ENCODE measurements at regions not wholly inside any gene's neighbourhood (a gene's known extent, or its start where the extent isn't known, plus 50 kb on each side); places are given as distances from the start of the nearest gene placed in this dataset.
"Not testable (repeated sequence)": the region's sequence is repeated elsewhere in the genome, so short reads cannot be mapped to it uniquely, and the experiment has no call there.

- no CpG with 5 or more reads among the region's 2 CpGs for WGBS (ENCODE audit: insufficient coverage)
- Histone ChIP-seq H3K4me1 (ENCODE audit: control insufficient read depth, insufficient read depth, low read length) (no peaks in the 10 kb centered on the region), H3K36me3 (ENCODE audit: control insufficient read depth, insufficient read depth, low read length) (no peaks in the 10 kb centered on the region), H3K27ac (ENCODE audit: low read length) (no peak overlapping the region), H3K9me3 (replicated peaks; ENCODE audit: control insufficient read depth, low read depth, low read length) (peaks cover 11% of the 10 kb centered on the region), H3K4me3 (ENCODE audit: low read length) (no peak overlapping the region), H3K27me3 (ENCODE audit: control insufficient read depth, insufficient read depth, low read length) (no peaks in the 10 kb centered on the region)
- DNase-seq, result no peak
These were observed 142.3 kb upstream of the SLC38A2 start for GRCh38 chr12:46514886-46515285.

GRCh38 chr12:46510257-46510656, 137.7 kb upstream of the SLC38A2 start:
- H3K4me3 ChIP-seq (ENCODE audit: low read length); H3K27me3 ChIP-seq (ENCODE audit: control insufficient read depth, insufficient read depth, low read length); H3K36me3 ChIP-seq (ENCODE audit: control insufficient read depth, insufficient read depth, low read length); H3K27ac ChIP-seq (ENCODE audit: low read length); DNase-seq; H3K4me1 ChIP-seq (ENCODE audit: control insufficient read depth, insufficient read depth, low read length): not testable (repeated sequence)
- peaks cover 26% of the 10 kb centered on the region for H3K9me3 ChIP-seq (replicated peaks; ENCODE audit: control insufficient read depth, low read depth, low read length)

- no CpG with 5 or more reads among the region's 1 CpG for WGBS (ENCODE audit: insufficient coverage)
- H3K4me3 ChIP-seq (ENCODE audit: low read length), result no peak overlapping the region
- H3K4me1 ChIP-seq (ENCODE audit: control insufficient read depth, insufficient read depth, low read length), result no peaks in the 10 kb centered on the region
- DNase-seq, result no peak
- no peaks in the 10 kb centered on the region for H3K27me3 ChIP-seq (ENCODE audit: control insufficient read depth, insufficient read depth, low read length)
- H3K27ac ChIP-seq (ENCODE audit: low read length), result no peak overlapping the region
- no peaks in the 10 kb centered on the region for H3K36me3 ChIP-seq (ENCODE audit: control insufficient read depth, insufficient read depth, low read length)
- peaks cover 26% of the 10 kb centered on the region for H3K9me3 ChIP-seq (replicated peaks; ENCODE audit: control insufficient read depth, low read depth, low read length)
These were observed 136.6 kb upstream of the SLC38A2 start for GRCh38 chr12:46509135-46509534.

- Histone ChIP-seq H3K4me3 (ENCODE audit: low read length) (no peak overlapping the region), H3K4me1 (ENCODE audit: control insufficient read depth, insufficient read depth, low read length) (no peaks in the 10 kb centered on the region), H3K36me3 (ENCODE audit: control insufficient read depth, insufficient read depth, low read length) (no peaks in the 10 kb centered on the region), H3K27me3 (ENCODE audit: control insufficient read depth, insufficient read depth, low read length) (no peaks in the 10 kb centered on the region), H3K27ac (ENCODE audit: low read length) (no peak overlapping the region), H3K9me3 (replicated peaks; ENCODE audit: control insufficient read depth, low read depth, low read length) (peaks cover 26% of the 10 kb centered on the region)
- no peak for DNase-seq
- 93% methylated on average over 3 of the region's 6 CpGs for WGBS (ENCODE audit: insufficient coverage)
These were observed 136.1 kb upstream of the SLC38A2 start for GRCh38 chr12:46508651-46509050.

- H3K27me3 ChIP-seq (ENCODE audit: control insufficient read depth, insufficient read depth, low read length), result no peaks in the 10 kb centered on the region
- no peak overlapping the region for H3K27ac ChIP-seq (ENCODE audit: low read length)
- no peaks in the 10 kb centered on the region for H3K36me3 ChIP-seq (ENCODE audit: control insufficient read depth, insufficient read depth, low read length)
- no peak overlapping the region for H3K4me3 ChIP-seq (ENCODE audit: low read length)
- DNase-seq, result no peak
- H3K9me3 ChIP-seq (replicated peaks; ENCODE audit: control insufficient read depth, low read depth, low read length), result peaks cover 28% of the 10 kb centered on the region
- H3K4me1 ChIP-seq (ENCODE audit: control insufficient read depth, insufficient read depth, low read length), result no peaks in the 10 kb centered on the region
These were observed 135.2 kb upstream of the SLC38A2 start for GRCh38 chr12:46507766-46508165.

- no peak overlapping the region for H3K27ac ChIP-seq (ENCODE audit: low read length)
- peaks cover 28% of the 10 kb centered on the region for H3K9me3 ChIP-seq (replicated peaks; ENCODE audit: control insufficient read depth, low read depth, low read length)
- DNase-seq, result no peak
- H3K36me3 ChIP-seq (ENCODE audit: control insufficient read depth, insufficient read depth, low read length), result no peaks in the 10 kb centered on the region
- no peak overlapping the region for H3K4me3 ChIP-seq (ENCODE audit: low read length)
- H3K4me1 ChIP-seq (ENCODE audit: control insufficient read depth, insufficient read depth, low read length), result no peaks in the 10 kb centered on the region
- WGBS (ENCODE audit: insufficient coverage), result 100% methylated on average over 1 of the region's 1 CpG
- H3K27me3 ChIP-seq (ENCODE audit: control insufficient read depth, insufficient read depth, low read length), result no peaks in the 10 kb centered on the region
These were observed 134.4 kb upstream of the SLC38A2 start for GRCh38 chr12:46506961-46507360.

GRCh38 chr12:46506198-46506597, 133.6 kb upstream of the SLC38A2 start:
- no CpG with 5 or more reads among the region's 2 CpGs for WGBS (ENCODE audit: insufficient coverage)
- Histone ChIP-seq H3K36me3 (ENCODE audit: control insufficient read depth, insufficient read depth, low read length) (no peaks in the 10 kb centered on the region), H3K4me1 (ENCODE audit: control insufficient read depth, insufficient read depth, low read length) (no peaks in the 10 kb centered on the region), H3K27me3 (ENCODE audit: control insufficient read depth, insufficient read depth, low read length) (no peaks in the 10 kb centered on the region), H3K9me3 (replicated peaks; ENCODE audit: control insufficient read depth, low read depth, low read length) (peaks cover 24% of the 10 kb centered on the region), H3K4me3 (ENCODE audit: low read length) (no peak overlapping the region), H3K27ac (ENCODE audit: low read length) (no peak overlapping the region)
- no peak for DNase-seq

GRCh38 chr12:46504494-46504893, 131.9 kb upstream of the SLC38A2 start:
- no peak overlapping the region for H3K27ac ChIP-seq (ENCODE audit: low read length)
- no CpG with 5 or more reads among the region's 1 CpG for WGBS (ENCODE audit: insufficient coverage)
- peaks cover 17% of the 10 kb centered on the region for H3K9me3 ChIP-seq (replicated peaks; ENCODE audit: control insufficient read depth, low read depth, low read length)
- no peak overlapping the region for H3K4me3 ChIP-seq (ENCODE audit: low read length)
- H3K4me1 ChIP-seq (ENCODE audit: control insufficient read depth, insufficient read depth, low read length), result no peaks in the 10 kb centered on the region
- DNase-seq, result no peak
- H3K27me3 ChIP-seq (ENCODE audit: control insufficient read depth, insufficient read depth, low read length), result no peaks in the 10 kb centered on the region
- H3K36me3 ChIP-seq (ENCODE audit: control insufficient read depth, insufficient read depth, low read length), result no peaks in the 10 kb centered on the region

- no peak for DNase-seq
- no CpG with 5 or more reads among the region's 1 CpG for WGBS (ENCODE audit: insufficient coverage)
These were observed 131.1 kb upstream of the SLC38A2 start for GRCh38 chr12:46503637-46504175.

GRCh38 chr12:46500673-46501072, 128.1 kb upstream of the SLC38A2 start:
- no CpG with 5 or more reads among the region's 1 CpG for WGBS (ENCODE audit: insufficient coverage)
- DNase-seq, result no peak

More at GRCh38 chr12:46503637-46504175, 131.1 kb upstream of the SLC38A2 start:
- no peak overlapping the region for H3K4me3 ChIP-seq (ENCODE audit: low read length)
- no peaks in the 10 kb centered on the region for H3K27me3 ChIP-seq (ENCODE audit: control insufficient read depth, insufficient read depth, low read length)
- H3K27ac ChIP-seq (ENCODE audit: low read length), result no peak overlapping the region
- no peaks in the 10 kb centered on the region for H3K36me3 ChIP-seq (ENCODE audit: control insufficient read depth, insufficient read depth, low read length)
- peaks cover 17% of the 10 kb centered on the region for H3K9me3 ChIP-seq (replicated peaks; ENCODE audit: control insufficient read depth, low read depth, low read length)
- H3K4me1 ChIP-seq (ENCODE audit: control insufficient read depth, insufficient read depth, low read length), result no peaks in the 10 kb centered on the region

GRCh38 chr12:46499901-46500300, 127.3 kb upstream of the SLC38A2 start:
- no peaks in the 10 kb centered on the region for H3K27me3 ChIP-seq (ENCODE audit: control insufficient read depth, insufficient read depth, low read length)
- H3K9me3 ChIP-seq (replicated peaks; ENCODE audit: control insufficient read depth, low read depth, low read length), result peaks cover 2% of the 10 kb centered on the region
- no peaks in the 10 kb centered on the region for H3K4me1 ChIP-seq (ENCODE audit: control insufficient read depth, insufficient read depth, low read length)
- H3K36me3 ChIP-seq (ENCODE audit: control insufficient read depth, insufficient read depth, low read length), result no peaks in the 10 kb centered on the region
- no peak overlapping the region for H3K27ac ChIP-seq (ENCODE audit: low read length)
- no peak for DNase-seq
- no CpG with 5 or more reads among the region's 2 CpGs for WGBS (ENCODE audit: insufficient coverage)
- H3K4me3 ChIP-seq (ENCODE audit: low read length), result no peak overlapping the region

More at GRCh38 chr12:46500673-46501072, 128.1 kb upstream of the SLC38A2 start:
- no peaks in the 10 kb centered on the region for H3K27me3 ChIP-seq (ENCODE audit: control insufficient read depth, insufficient read depth, low read length)
- peaks cover 2% of the 10 kb centered on the region for H3K9me3 ChIP-seq (replicated peaks; ENCODE audit: control insufficient read depth, low read depth, low read length)
- no peaks in the 10 kb centered on the region for H3K36me3 ChIP-seq (ENCODE audit: control insufficient read depth, insufficient read depth, low read length)
- no peak overlapping the region for H3K27ac ChIP-seq (ENCODE audit: low read length)
- no peak overlapping the region for H3K4me3 ChIP-seq (ENCODE audit: low read length)
- no peaks in the 10 kb centered on the region for H3K4me1 ChIP-seq (ENCODE audit: control insufficient read depth, insufficient read depth, low read length)
